Endodermal cell (in vitro differentiated cells): ENCODE measurements at regions not wholly inside any gene's neighbourhood (a gene's known extent, or its start where the extent isn't known, plus 50 kb on each side); places are given as distances from the start of the nearest gene placed in this dataset.

Experiments
- DNase-seq: peaks from one replicate; pipeline ENCODE4 v3.0.0-alpha.2; 2017
- H3K27ac ChIP-seq: 2 replicates; pipeline ENCODE4 v1.5.1; 2013; ENCODE audit warnings: mild to moderate bottlenecking, low read depth, low read length, moderate library complexity
- H3K27me3 ChIP-seq: 2 replicates; pipeline ENCODE4 v1.6.1; 2013; ENCODE audit warnings: mild to moderate bottlenecking, low read length, moderate library complexity; ENCODE audit not compliant: insufficient read depth, control insufficient read depth, poor library complexity, severe bottlenecking
- H3K36me3 ChIP-seq: 2 replicates; pipeline ENCODE4 v1.7.0; 2013; ENCODE audit warnings: mild to moderate bottlenecking, low read length, moderate library complexity; ENCODE audit not compliant: control insufficient read depth, insufficient read depth
- H3K4me1 ChIP-seq: one replicate; pipeline ENCODE4 v1.7.0; 2013; ENCODE audit warnings: low read length; ENCODE audit not compliant: control insufficient read depth, insufficient read depth
- H3K4me3 ChIP-seq: 2 replicates; pipeline ENCODE4 v1.5.1; 2013; ENCODE audit warnings: mild to moderate bottlenecking, low read length, moderate library complexity
- H3K9ac ChIP-seq: 2 replicates; pipeline ENCODE4 v1.6.1; 2013; ENCODE audit warnings: mild to moderate bottlenecking, low read length, moderate library complexity; ENCODE audit not compliant: poor library complexity, severe bottlenecking; ENCODE audit errors: extremely low read depth
- H3K9me3 ChIP-seq: 2 replicates; pipeline ENCODE4 v1.6.1; 2013; ENCODE audit warnings: mild to moderate bottlenecking, low read length, moderate library complexity; ENCODE audit not compliant: control insufficient read depth
- H3K27ac Mint-ChIP-seq: 2 replicates; pipeline ENCODE4 v1.8.0; 2020; ENCODE audit warnings: mixed read lengths
- H3K27me3 Mint-ChIP-seq: 2 replicates; pipeline ENCODE4 v1.8.0; 2021; ENCODE audit warnings: mild to moderate bottlenecking, mixed read lengths; ENCODE audit not compliant: insufficient read depth
- H3K36me3 Mint-ChIP-seq: 2 replicates; pipeline ENCODE4 v1.8.0; 2020; ENCODE audit warnings: low read depth, mixed read lengths
- H3K4me1 Mint-ChIP-seq: 2 replicates; pipeline ENCODE4 v1.8.0; 2020; ENCODE audit warnings: mixed read lengths
- H3K4me3 Mint-ChIP-seq: 2 replicates; pipeline ENCODE4 v1.8.0; 2020; ENCODE audit warnings: mild to moderate bottlenecking, moderate library complexity, mixed read lengths
- H3K9me3 Mint-ChIP-seq: 2 replicates; pipeline ENCODE4 v1.8.0; 2020; ENCODE audit warnings: mild to moderate bottlenecking, mixed read lengths
- CTCF ChIP-seq: fragments of 200-600 bp; sonication (generic); conservative IDR thresholded peaks from 2 replicates; pipeline ENCODE4 v1.5.0; 2021; ENCODE audit warnings: antibody characterized with exemption, mild to moderate bottlenecking
- WGBS, 2 experiments: methylation state at CpG; one replicate each; pipeline versions ENCODE4 v1.1.5 to v1.1.7; 2013; ENCODE audit warnings: missing lambda C conversion rate in 2 of 2, mixed read lengths in 1 of 2; ENCODE audit not compliant: insufficient coverage in 1 of 2, insufficient read length in 1 of 2; 5-methylcytosine and 5-hydroxymethylcytosine counted together

DNA sequence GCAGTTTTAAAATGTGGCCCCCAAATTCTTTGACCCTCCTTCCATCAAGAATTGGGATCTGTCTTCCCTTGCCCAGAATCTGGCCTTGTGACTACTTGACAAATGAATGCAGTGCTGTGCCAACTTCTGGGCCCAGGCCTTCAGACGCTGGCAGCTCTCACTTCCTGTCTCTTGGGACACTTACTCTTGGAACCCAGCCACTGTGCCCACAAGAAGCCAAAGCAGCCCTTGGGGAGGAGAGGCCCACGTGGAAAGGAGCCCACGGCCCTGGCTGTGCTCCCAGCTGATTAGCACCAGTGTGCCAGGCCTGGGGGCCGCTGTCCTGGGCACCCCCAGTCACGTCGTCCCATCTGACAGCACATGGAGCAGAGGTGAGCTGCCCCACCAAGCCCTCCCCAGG is 56.6 kb downstream of the RPL37A start:
- H3K27me3 Mint-ChIP-seq: no peaks in the 10 kb centered on the region
- Histone ChIP-seq H3K27ac (no peak overlapping the region), H3K9me3 (no peaks in the 10 kb centered on the region), H3K4me3 (no peak overlapping the region), H3K36me3 (no peaks in the 10 kb centered on the region), H3K27me3 (no peaks in the 10 kb centered on the region), H3K4me1 (peaks cover 6% of the 10 kb centered on the region), H3K9ac (no peak overlapping the region)
- H3K27ac Mint-ChIP-seq: no peak overlapping the region
- WGBS, 2 experiments: 89 to 94% methylated on average over 3 to 6 of the region's 6 CpGs
- no peak for DNase-seq
- no peaks in the 10 kb centered on the region for H3K9me3 Mint-ChIP-seq
- no peak for TF ChIP-seq CTCF
- H3K36me3 Mint-ChIP-seq: no peaks in the 10 kb centered on the region
- peaks cover 16% of the 10 kb centered on the region for H3K4me1 Mint-ChIP-seq
- H3K4me3 Mint-ChIP-seq: no peak overlapping the region

- no peak for DNase-seq
- no peaks in the 10 kb centered on the region for H3K27me3 ChIP-seq
- Mint-ChIP-seq H3K27me3 (no peaks in the 10 kb centered on the region), H3K4me3 (no peak overlapping the region), H3K36me3 (no peaks in the 10 kb centered on the region), H3K4me1 (peaks cover 16% of the 10 kb centered on the region), H3K9me3 (no peaks in the 10 kb centered on the region), H3K27ac (no peak overlapping the region)
- no peak overlapping the region for H3K9ac ChIP-seq
- WGBS, 2 experiments: 80% methylated on average over 1 of the region's 2 CpGs; no CpG with 5 or more reads in 1 of the 2 experiments
- H3K4me1 ChIP-seq: peaks cover 6% of the 10 kb centered on the region
- H3K9me3 ChIP-seq: no peaks in the 10 kb centered on the region
- no peak overlapping the region for H3K27ac ChIP-seq
- TF ChIP-seq CTCF: no peak
- no peaks in the 10 kb centered on the region for H3K36me3 ChIP-seq
- no peak overlapping the region for H3K4me3 ChIP-seq
These were observed 57.6 kb downstream of the RPL37A start for GRCh38 chr2:216556202-216556601.

DNA sequence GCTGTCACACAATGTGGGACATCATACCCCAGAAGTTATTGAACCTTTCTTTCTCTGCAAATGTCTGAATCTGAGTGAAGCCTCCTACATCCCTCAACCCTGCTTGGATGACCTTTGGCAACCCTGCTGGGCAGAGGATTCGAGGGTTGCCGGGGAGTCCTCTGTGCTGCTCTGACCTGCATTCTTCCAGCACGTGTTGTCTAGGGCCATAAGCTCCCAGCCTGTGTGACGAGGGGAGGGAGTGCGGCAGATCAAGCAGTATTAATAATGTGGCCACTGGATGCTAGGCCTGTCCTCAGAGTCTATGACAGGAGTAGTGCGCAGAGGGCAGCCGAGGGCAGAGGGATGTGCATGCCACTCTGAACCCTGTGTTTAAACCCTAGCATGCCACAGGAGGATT is 58.8 kb downstream of the RPL37A start:
- H3K27ac Mint-ChIP-seq: no peak overlapping the region
- Histone ChIP-seq H3K36me3 (no peaks in the 10 kb centered on the region), H3K27me3 (no peaks in the 10 kb centered on the region), H3K27ac (peak overlapping the region; percentile 76), H3K4me1 (peaks cover 6% of the 10 kb centered on the region), H3K9me3 (no peaks in the 10 kb centered on the region), H3K4me3 (no peak overlapping the region), H3K9ac (no peak overlapping the region)
- DNase-seq: peak; percentile 56
- no peaks in the 10 kb centered on the region for H3K9me3 Mint-ChIP-seq
- H3K4me3 Mint-ChIP-seq: no peak overlapping the region
- no peaks in the 10 kb centered on the region for H3K27me3 Mint-ChIP-seq
- no peaks in the 10 kb centered on the region for H3K36me3 Mint-ChIP-seq
- 46 to 78% methylated on average over 4 to 7 of the region's 7 CpGs for WGBS, 2 experiments
- peaks cover 18% of the 10 kb centered on the region for H3K4me1 Mint-ChIP-seq
- no peak for TF ChIP-seq CTCF
